H1 (cell line): ENCODE measurements at regions not wholly inside any gene's neighbourhood (a gene's known extent, or its start where the extent isn't known, plus 50 kb on each side); places are given as distances from the start of the nearest gene placed in this dataset.

ENCODE experiments used
- CTCF ChIP-seq, 3 experiments: IDR thresholded peaks; 1 replicate in 2 of 3; 2 replicates in 1 of 3; pipeline versions ENCODE4 v1.5.1 to v1.6.1; 2011; ENCODE audit warnings: low read length in 3 of 3, mild to moderate bottlenecking in 3 of 3, inconsistent platforms in 2 of 3, low read depth in 1 of 3, moderate library complexity in 1 of 3; ENCODE audit not compliant: insufficient read depth in 1 of 3; ENCODE audit errors: control extremely low read depth in 1 of 3
- EZH2 ChIP-seq: fragments of 200-600 bp; sonication (generic); IDR thresholded peaks from 2 replicates; pipeline ENCODE4 v1.7.1; 2012; ENCODE audit warnings: low read depth, mild to moderate bottlenecking, moderate library complexity, low read length, inconsistent platforms; ENCODE audit not compliant: severe bottlenecking
- RAD21 ChIP-seq, 2 experiments: IDR thresholded peaks in 1 of 2; conservative IDR thresholded peaks in 1 of 2; 2 replicates each; pipeline ENCODE4 v1.6.1; 2011; ENCODE audit warnings: low read depth in 2 of 2, low read length in 2 of 2, improper control_type of control experiment in 1 of 2, inconsistent platforms in 1 of 2, mild to moderate bottlenecking in 1 of 2, moderate library complexity in 1 of 2
- RFX5 ChIP-seq: IDR thresholded peaks from 2 replicates; pipeline ENCODE4 v1.6.1; 2011; ENCODE audit warnings: low read depth, low read length, improper control_type of control experiment, borderline replicate concordance
- TAF1 ChIP-seq: IDR thresholded peaks from 2 replicates; pipeline ENCODE4 v1.6.1; 2011; ENCODE audit warnings: mild to moderate bottlenecking, low read depth, low read length
- TEAD4 ChIP-seq: IDR thresholded peaks from 2 replicates; pipeline ENCODE4 v1.6.1; 2012; ENCODE audit warnings: low read depth, low read length, inconsistent platforms, mixed read lengths

DNA sequence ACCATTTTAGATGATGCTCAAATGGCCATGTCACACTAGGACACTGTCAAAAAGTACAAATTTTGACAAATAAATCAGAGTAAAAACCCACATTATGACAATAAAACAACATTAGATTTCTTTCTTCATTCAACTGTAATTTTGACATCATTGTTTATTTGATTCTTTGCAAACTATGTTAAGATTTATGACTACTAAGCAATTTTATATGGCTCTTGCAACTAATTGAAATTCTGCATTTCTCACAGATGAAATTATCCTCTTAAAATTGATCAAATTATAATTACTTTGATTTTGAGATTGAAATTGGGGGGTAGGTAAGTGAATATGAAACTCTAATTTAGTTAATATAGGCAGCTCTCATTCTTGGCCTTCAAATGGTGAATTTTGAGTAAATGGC is 59.8 kb downstream of the ATOH1 start:
- TF ChIP-seq CTCF (IDR thresholded peaks at IDR 0.05; ENCODE audit: control extremely low read depth in 1 of 3, insufficient read depth in 1 of 3, low read depth in 1 of 3, low read length in 3 of 3) (no peak), EZH2 (no peak), RFX5 (no peak), TAF1 (no peak), RAD21 (IDR thresholded peaks at IDR 0.05 in 1 of 2, conservative IDR thresholded peaks at IDR 0.05 in 1 of 2; ENCODE audit: low read depth in 2 of 2, low read length in 2 of 2) (no peak), TEAD4 (no peak)
